ENCODE measurements at regions not wholly inside any gene's neighbourhood (a gene's known extent, or its start where the extent isn't known, plus 50 kb on each side); places are given as distances from the start of the nearest gene placed in this dataset.
"Not testable (repeated sequence)": the region's sequence is repeated elsewhere in the genome, so short reads cannot be mapped to it uniquely, and the experiment has no call there.

GRCh38 chr2:240240017-240240734 lies 99.7 kb upstream of the OTOS start:
- no peak for DNase-seq (ENCODE audit: low read depth in 2 of 2)

- no peak for DNase-seq (ENCODE audit: low read depth in 2 of 2)
These were observed 100.3 kb upstream of the OTOS start for GRCh38 chr2:240240781-240241180.

GRCh38 chr2:240241572-240241971 lies 101.1 kb upstream of the OTOS start:
- DNase-seq (ENCODE audit: low read depth in 2 of 2), result no peak

- DNase-seq (ENCODE audit: low read depth in 2 of 2), result not testable (repeated sequence)
These were observed 102.6 kb upstream of the OTOS start for GRCh38 chr2:240243049-240243448.

- no peak for DNase-seq (ENCODE audit: low read depth in 2 of 2)
These were observed 104.1 kb upstream of the OTOS start for GRCh38 chr2:240244543-240244942.

- DNase-seq (ENCODE audit: low read depth in 2 of 2), result no peak
These were observed 104.7 kb upstream of the OTOS start for GRCh38 chr2:240245184-240245583.

GRCh38 chr2:240245706-240246105 lies 105.2 kb upstream of the OTOS start:
- DNase-seq (ENCODE audit: low read depth in 2 of 2), result no peak

- DNase-seq (ENCODE audit: low read depth in 2 of 2), result no peak
These were observed 105.8 kb upstream of the OTOS start for GRCh38 chr2:240246173-240246820.

GRCh38 chr2:240247241-240247867 lies 106.9 kb upstream of the OTOS start:
- DNase-seq (ENCODE audit: low read depth in 2 of 2), result no peak

- no peak for DNase-seq (ENCODE audit: low read depth in 2 of 2)
These were observed 107.6 kb upstream of the OTOS start for GRCh38 chr2:240247868-240248720.

GRCh38 chr2:240248721-240249422 lies 108.4 kb upstream of the OTOS start:
- DNase-seq (ENCODE audit: low read depth in 2 of 2), result no peak

GRCh38 chr2:240249423-240250149 lies 109.1 kb upstream of the OTOS start:
- no peak for DNase-seq (ENCODE audit: low read depth in 2 of 2)

- DNase-seq (ENCODE audit: low read depth in 2 of 2), result no peak
These were observed 109.9 kb upstream of the OTOS start for GRCh38 chr2:240250150-240250984.

GRCh38 chr2:240250985-240251847 lies 110.8 kb upstream of the OTOS start:
- no peak for DNase-seq (ENCODE audit: low read depth in 2 of 2)

- no peak for DNase-seq (ENCODE audit: low read depth in 2 of 2)
These were observed 111.4 kb upstream of the OTOS start for GRCh38 chr2:240251848-240252190.

GRCh38 chr2:240252191-240252871 lies 111.9 kb upstream of the OTOS start:
- no peak for DNase-seq (ENCODE audit: low read depth in 2 of 2)

GRCh38 chr2:240252872-240253511 lies 112.5 kb upstream of the OTOS start:
- DNase-seq (ENCODE audit: low read depth in 2 of 2), result no peak

- DNase-seq (ENCODE audit: low read depth in 2 of 2), result no peak
These were observed 113.2 kb upstream of the OTOS start for GRCh38 chr2:240253583-240254145.
